ENCODE measurements at regions not wholly inside any gene's neighbourhood (a gene's known extent, or its start where the extent isn't known, plus 50 kb on each side); places are given as distances from the start of the nearest gene placed in this dataset.
"Not testable (repeated sequence)": the region's sequence is repeated elsewhere in the genome, so short reads cannot be mapped to it uniquely, and the experiment has no call there.

GRCh38 chr6:51321477-51321876, 502.8 kb downstream of the TFAP2B start:
- DNase-seq (ENCODE audit: low read depth): not testable (repeated sequence)

DNA sequence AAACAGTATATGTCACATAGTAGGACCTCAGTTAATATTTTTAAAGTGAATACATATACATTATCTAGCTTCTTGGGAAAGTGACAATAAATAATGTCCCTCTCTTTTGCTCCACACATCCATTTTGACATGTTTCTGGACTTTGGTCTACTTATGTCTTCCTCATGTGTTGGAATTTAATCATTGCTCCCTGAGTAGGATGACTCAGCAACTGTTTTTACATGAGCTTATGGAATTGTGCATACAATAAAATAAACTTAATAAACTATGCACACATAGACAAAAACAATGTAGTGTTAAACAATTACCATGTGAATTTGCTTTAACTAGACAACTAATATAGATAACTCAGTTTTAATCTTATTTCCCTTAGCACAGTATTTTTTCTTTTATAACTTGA, 503.8 kb downstream of the TFAP2B start:
- DNase-seq (ENCODE audit: low read depth): peak; percentile 55

DNA sequence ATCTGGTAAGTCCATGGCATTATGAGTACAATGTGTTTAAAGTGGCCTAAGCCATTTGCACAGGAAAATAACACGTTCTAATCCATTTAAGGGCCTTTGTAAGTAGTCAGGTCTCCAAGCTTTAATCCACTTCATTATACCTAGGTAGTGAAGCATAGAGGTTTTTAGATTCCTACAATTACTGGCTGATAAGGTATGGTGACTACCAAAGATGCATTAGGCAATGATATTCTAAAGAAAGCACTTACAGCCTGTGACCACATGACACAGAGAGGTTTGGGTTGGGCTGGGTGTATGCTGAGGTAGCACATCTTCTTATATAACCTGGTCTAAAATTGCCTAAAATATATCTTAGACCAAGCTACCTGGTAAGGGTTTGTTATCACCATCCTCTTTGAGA, 504.4 kb downstream of the TFAP2B start:
- no peak for DNase-seq (ENCODE audit: low read depth)

- DNase-seq (ENCODE audit: low read depth): no peak
Observed at GRCh38 chr6:51330971-51331370, 512.3 kb downstream of the TFAP2B start.

DNA sequence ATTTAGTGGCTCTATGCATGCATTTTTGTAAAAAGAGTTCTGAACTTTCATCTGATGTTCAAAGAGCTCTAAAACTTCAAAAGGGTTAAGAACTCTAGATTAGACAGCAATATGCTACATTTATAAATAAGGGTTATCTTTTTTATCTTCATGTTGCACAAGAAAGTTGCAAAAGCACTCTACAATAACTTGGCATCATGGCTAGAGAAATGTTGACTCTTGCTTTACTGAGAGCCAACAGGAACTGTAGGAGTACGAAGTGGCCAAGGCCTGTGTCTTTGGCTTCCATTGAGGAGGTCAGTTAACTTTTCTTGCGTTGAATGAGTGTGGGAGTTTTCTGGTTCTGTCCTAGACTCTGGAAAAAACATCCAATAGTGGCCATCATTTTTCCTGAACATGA, 516.9 kb downstream of the TFAP2B start:
- DNase-seq (ENCODE audit: low read depth): no peak

DNA sequence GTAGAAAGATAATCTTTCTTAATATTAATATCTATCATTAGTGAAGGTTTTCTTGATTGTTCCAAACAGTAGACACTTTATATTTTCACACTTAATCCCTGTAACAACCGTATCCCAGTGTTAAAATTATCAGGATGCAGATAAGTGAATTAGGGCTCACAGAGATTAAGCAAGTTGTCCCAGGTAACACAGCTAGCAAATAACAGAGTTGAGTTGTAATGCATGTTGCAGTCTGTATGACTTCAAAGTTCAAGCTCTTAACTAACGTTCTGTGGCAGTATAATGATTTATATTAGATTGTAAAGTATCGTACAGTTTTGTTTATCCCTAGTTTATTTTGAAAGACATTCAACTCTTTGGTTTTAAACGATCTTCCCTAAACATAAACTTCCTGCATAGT, 517.5 kb downstream of the TFAP2B start:
- DNase-seq (ENCODE audit: low read depth): no peak

GRCh38 chr6:51337277-51337676, 518.6 kb downstream of the TFAP2B start:
- DNase-seq (ENCODE audit: low read depth): no peak

DNA sequence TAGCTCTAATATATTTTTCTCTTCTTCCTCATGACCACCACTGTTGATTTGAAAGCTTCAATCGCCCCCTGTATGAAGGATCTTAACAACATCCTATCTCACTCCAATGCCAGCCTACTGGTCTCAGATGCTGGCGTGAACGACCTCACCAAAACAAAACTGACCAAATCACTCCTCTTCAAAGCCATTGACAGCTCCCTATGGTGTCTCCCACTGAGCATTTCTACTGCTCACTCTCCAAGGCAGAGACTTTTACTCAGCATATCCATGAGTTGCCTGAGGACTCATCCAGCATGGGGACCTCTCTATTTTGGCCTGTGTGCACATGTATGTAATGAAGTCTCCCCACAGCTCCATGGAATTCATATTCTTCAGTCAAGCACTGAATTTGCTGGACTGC, 520.4 kb downstream of the TFAP2B start:
- DNase-seq (ENCODE audit: low read depth): no peak

- DNase-seq (ENCODE audit: low read depth): no peak
Observed at GRCh38 chr6:51339728-51340127, 521.1 kb downstream of the TFAP2B start.

DNA sequence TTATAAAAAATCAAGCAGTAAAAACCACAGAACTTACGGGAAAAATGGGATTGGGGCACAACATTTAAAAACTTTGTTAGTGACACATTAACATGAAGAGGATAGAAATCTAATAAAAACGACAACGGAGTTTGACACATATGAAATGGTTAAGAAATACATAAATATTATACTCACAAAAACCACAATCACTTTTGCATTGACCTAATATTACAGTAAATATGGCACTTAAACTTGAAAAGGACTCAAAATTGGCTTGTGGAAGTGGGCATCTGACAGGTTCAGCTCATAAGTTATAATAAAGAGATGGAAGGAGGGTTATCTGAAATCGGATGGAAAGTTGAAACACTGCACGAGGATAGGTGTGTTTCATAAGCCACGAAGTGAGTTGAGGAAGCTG, 523.7 kb downstream of the TFAP2B start:
- no peak for DNase-seq (ENCODE audit: low read depth)

DNA sequence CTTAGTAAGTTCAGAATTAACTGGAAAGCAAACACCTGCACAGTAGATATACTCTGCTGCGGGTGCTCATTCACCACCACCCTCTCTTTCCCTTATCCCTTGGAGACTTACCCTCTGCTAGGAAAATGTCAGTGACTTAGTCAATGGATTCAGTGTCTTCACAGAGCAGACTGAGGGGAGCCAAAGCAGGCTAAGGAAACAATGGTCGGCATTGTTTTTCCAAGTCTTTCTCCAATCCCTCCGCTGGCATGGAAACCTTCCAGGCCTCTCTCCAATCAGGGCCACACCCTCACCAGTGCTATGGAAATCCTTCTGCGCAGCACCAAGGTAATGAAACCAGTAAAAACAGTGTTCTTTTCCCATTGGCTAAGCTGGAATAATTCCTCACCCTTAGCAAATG, 531.2 kb downstream of the TFAP2B start:
- DNase-seq (ENCODE audit: low read depth): no peak

DNA sequence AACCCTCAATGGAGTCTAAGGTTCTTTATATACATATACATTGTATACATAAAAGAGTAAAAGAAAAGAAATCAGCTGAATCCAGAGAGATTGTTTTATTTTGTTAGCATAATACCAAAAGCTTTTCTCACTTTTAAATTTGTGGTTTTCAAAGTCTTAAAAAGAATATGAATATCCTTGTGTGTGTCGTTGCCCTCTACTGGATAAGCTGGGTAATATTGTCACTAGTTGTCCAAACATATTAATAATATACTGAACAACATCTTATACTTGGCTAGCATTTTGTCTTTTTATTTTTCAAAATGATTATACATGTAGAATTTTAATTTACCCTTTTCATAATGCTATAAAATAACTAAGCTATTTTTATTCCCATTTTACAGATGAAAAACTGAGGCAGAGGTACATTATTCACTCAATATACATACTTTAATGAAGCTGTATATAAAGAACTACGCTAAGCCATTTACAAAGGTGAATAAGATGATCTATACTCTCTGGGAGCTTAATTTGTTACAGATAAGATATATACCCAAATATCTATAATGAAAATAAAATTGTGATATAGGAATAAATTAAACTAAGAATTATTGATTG, 531.7 kb downstream of the TFAP2B start:
- peak; percentile 45 for DNase-seq (ENCODE audit: low read depth)

- no peak for DNase-seq (ENCODE audit: low read depth)
Observed at GRCh38 chr6:51352506-51353029, 533.9 kb downstream of the TFAP2B start.

GRCh38 chr6:51360287-51360686, 541.6 kb downstream of the TFAP2B start:
- no peak for DNase-seq (ENCODE audit: low read depth)

DNA sequence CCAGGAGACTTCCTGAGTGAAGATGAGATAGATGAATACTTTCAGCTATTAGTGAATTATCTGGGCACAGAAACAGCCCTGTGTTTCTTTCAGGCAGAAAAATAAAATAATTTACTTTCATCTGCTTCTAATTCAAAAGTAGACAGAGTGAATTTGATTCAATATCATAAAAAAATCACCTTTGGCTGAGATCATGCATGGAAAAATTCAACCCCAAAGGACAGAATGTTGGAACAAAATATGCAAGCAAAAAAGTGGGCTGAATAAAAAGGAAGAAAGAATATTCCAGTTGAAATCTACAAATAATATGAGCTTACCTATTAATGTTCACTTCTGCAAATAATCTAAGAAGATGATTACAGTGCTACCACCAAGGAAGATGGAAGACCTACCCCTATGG, 546.9 kb downstream of the TFAP2B start:
- DNase-seq (ENCODE audit: low read depth): no peak

DNA sequence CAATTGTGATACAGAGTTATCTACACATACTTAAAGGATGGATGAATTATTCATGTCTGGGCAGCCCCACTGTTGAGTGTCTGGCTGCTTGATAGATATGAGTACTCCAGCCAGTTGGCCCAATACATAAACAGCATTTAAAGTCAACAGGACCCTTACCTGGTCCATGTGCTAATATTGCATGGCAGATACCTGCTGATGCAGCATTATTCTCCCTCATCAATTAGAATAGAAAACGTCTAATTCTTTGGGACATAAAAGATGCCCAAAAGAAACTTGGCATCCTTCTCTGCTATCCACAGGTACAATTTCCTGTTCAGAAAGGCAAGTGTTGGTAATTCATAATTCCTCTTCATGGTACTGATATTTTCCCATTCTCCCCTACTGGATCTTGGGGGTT, 550.8 kb downstream of the TFAP2B start:
- DNase-seq (ENCODE audit: low read depth): no peak

GRCh38 chr6:51382847-51383246, 564.2 kb downstream of the TFAP2B start:
- no peak for DNase-seq (ENCODE audit: low read depth)

- no peak for DNase-seq (ENCODE audit: low read depth)
Observed at GRCh38 chr6:51384736-51385135, 566.1 kb downstream of the TFAP2B start.

DNA sequence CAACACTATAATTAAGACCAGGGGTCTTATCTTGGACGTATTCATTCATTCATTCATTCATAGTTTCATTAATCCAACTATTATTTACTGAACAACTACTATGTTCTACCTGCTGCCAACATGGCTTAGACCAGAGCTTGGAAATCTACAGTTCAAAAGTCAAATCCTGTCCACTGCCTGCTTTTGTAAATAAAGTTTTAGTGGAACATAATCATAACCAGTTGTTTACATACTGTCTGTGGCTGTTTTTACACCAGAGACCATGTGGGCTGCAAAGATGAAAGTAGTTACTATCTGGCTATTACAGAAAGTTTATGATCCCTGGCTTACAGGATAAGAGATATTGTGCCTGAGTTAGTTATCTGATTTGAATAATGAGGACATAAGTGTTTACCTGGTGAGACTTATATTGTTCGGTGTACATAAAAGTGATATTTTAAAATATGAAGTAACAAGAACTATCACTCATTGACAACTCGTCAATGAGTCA, 567.7 kb downstream of the TFAP2B start:
- DNase-seq (ENCODE audit: low read depth): no peak

DNA sequence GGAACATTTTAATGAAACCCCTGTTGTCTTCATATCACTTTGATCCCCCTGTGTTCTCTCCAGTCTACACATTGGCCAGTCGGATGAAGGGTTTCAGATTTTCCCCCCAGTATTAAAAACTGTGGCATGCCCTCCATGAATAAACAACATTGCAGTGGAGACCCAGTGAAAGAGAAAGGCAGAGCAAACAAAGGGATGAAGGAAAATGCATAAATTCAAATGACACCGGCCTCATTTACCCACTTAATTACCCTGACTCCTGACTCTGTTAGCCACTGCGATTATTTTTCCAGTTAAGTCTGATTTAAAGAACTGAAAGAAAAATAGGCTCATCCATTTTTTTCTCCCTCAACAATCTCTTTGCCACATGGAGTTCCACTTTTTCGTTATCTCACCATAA, 569.2 kb downstream of the TFAP2B start:
- no peak for DNase-seq (ENCODE audit: low read depth)

GRCh38 chr6:51394061-51394460, 575.4 kb downstream of the TFAP2B start:
- DNase-seq (ENCODE audit: low read depth): no peak

GRCh38 chr6:51396583-51396982, 577.9 kb downstream of the TFAP2B start:
- no peak for DNase-seq (ENCODE audit: low read depth)

- DNase-seq (ENCODE audit: low read depth): no peak
Observed at GRCh38 chr6:51398064-51398705, 579.5 kb downstream of the TFAP2B start.

GRCh38 chr6:51398793-51399192, 580.1 kb downstream of the TFAP2B start:
- DNase-seq (ENCODE audit: low read depth): peak; percentile 4
